Astrocyte (in vitro differentiated cells and primary cell): ENCODE measurements at regions not wholly inside any gene's neighbourhood (a gene's known extent, or its start where the extent isn't known, plus 50 kb on each side); places are given as distances from the start of the nearest gene placed in this dataset.
"Not testable (repeated sequence)": the region's sequence is repeated elsewhere in the genome, so short reads cannot be mapped to it uniquely, and the experiment has no call there.

Experiments
- DNase-seq: peaks from one replicate; pipeline ENCODE4 v3.0.0-alpha.2; 2010; ENCODE audit warnings: low read depth
- FAIRE-seq: peaks from 2 replicates; lab custom pipeline; 2011; peaks lifted over from hg19 to GRCh38; lab: Jason Lieb, UNC
- H2AFZ ChIP-seq: 2 replicates; pipeline ENCODE4 v1.6.0; 2012; ENCODE audit warnings: low read depth, low read length, inconsistent platforms
- H3K27ac ChIP-seq: 2 replicates; pipeline ENCODE4 v1.5.1; 2011; ENCODE audit warnings: low read depth, low read length, inconsistent platforms
- H3K27me3 ChIP-seq: 2 replicates; pipeline ENCODE4 v1.6.0; 2011; ENCODE audit warnings: low read length, inconsistent platforms; ENCODE audit not compliant: insufficient read depth
- H3K36me3 ChIP-seq: 2 replicates; pipeline ENCODE4 v1.5.1; 2011; ENCODE audit warnings: low read length, inconsistent platforms; ENCODE audit not compliant: insufficient read depth
- H3K4me1 ChIP-seq: 2 replicates; pipeline ENCODE4 v1.5.1; 2011; ENCODE audit warnings: low read length, inconsistent platforms; ENCODE audit not compliant: insufficient read depth
- H3K4me2 ChIP-seq: 2 replicates; pipeline ENCODE4 v1.6.0; 2012; ENCODE audit warnings: low read length, inconsistent platforms
- H3K4me3 ChIP-seq: 2 replicates; pipeline ENCODE4 v1.5.1; 2011; ENCODE audit warnings: low read depth, mild to moderate bottlenecking, low read length, inconsistent platforms; ENCODE audit not compliant: insufficient read depth
- H3K79me2 ChIP-seq: 2 replicates; pipeline ENCODE4 v1.6.0; 2012; ENCODE audit warnings: mild to moderate bottlenecking, low read length, inconsistent platforms; ENCODE audit not compliant: insufficient read depth
- H3K9ac ChIP-seq: 2 replicates; pipeline ENCODE4 v1.6.0; 2012; ENCODE audit warnings: mild to moderate bottlenecking, low read length, inconsistent platforms
- H3K9me3 ChIP-seq: 2 replicates; pipeline ENCODE4 v1.5.1; 2012; ENCODE audit warnings: low read depth, mild to moderate bottlenecking, low read length, inconsistent platforms; ENCODE audit not compliant: insufficient read depth
- H4K20me1 ChIP-seq: 2 replicates; pipeline ENCODE4 v1.6.0; 2012; ENCODE audit warnings: low read length, inconsistent platforms; ENCODE audit not compliant: insufficient read depth
- H3K27ac Mint-ChIP-seq: one replicate; pipeline ENCODE4 v1.8.0; 2021; ENCODE audit warnings: mild to moderate bottlenecking, mixed read lengths; ENCODE audit not compliant: unreplicated experiment
- H3K27me3 Mint-ChIP-seq: one replicate; pipeline ENCODE4 v1.8.0; 2021; ENCODE audit warnings: low read depth, mixed read lengths; ENCODE audit not compliant: unreplicated experiment
- H3K36me3 Mint-ChIP-seq: one replicate; pipeline ENCODE4 v1.8.0; 2021; ENCODE audit warnings: low read depth, mixed read lengths; ENCODE audit not compliant: unreplicated experiment
- H3K4me1 Mint-ChIP-seq: one replicate; pipeline ENCODE4 v1.8.0; 2021; ENCODE audit warnings: low read depth, mixed read lengths; ENCODE audit not compliant: unreplicated experiment
- H3K4me3 Mint-ChIP-seq: one replicate; pipeline ENCODE4 v1.8.0; 2021; ENCODE audit warnings: mild to moderate bottlenecking, moderate library complexity, mixed read lengths; ENCODE audit not compliant: unreplicated experiment
- H3K9me3 Mint-ChIP-seq: one replicate; pipeline ENCODE4 v1.8.0; 2021; ENCODE audit warnings: mild to moderate bottlenecking, mixed read lengths; ENCODE audit not compliant: unreplicated experiment
- CTCF ChIP-seq: IDR thresholded peaks from 2 replicates; pipeline ENCODE4 v1.5.1; 2011; ENCODE audit warnings: low read depth, mild to moderate bottlenecking, inconsistent platforms, low read length, moderate library complexity; ENCODE audit not compliant: insufficient read depth
- EZH2 ChIP-seq: IDR thresholded peaks from 2 replicates; pipeline ENCODE4 v1.6.1; 2012; ENCODE audit warnings: mild to moderate bottlenecking, low read length, inconsistent platforms; ENCODE audit not compliant: insufficient read depth

GRCh38 chr18:42365591-42365990, 410.6 kb downstream of the PIK3C3 start:
- no peak overlapping the region for H3K4me2 ChIP-seq
- H3K4me1 ChIP-seq: no peaks in the 10 kb centered on the region
- H3K27me3 ChIP-seq: no peaks in the 10 kb centered on the region
- Mint-ChIP-seq H3K36me3 (no peaks in the 10 kb centered on the region), H3K9me3 (no peaks in the 10 kb centered on the region), H3K4me3 (no peak overlapping the region), H3K27me3 (no peaks in the 10 kb centered on the region), H3K27ac (no peak overlapping the region), H3K4me1 (no peaks in the 10 kb centered on the region)
- peak; percentile 3 for DNase-seq
- no peak overlapping the region for H3K4me3 ChIP-seq
- TF ChIP-seq CTCF: no peak
- no peak for TF ChIP-seq EZH2
- H3K27ac ChIP-seq: no peak overlapping the region
- H3K36me3 ChIP-seq: no peaks in the 10 kb centered on the region
- H2AFZ ChIP-seq: no peak overlapping the region
- no peak overlapping the region for H3K9ac ChIP-seq
- no peaks in the 10 kb centered on the region for H4K20me1 ChIP-seq
- H3K79me2 ChIP-seq: no peaks in the 10 kb centered on the region
- H3K9me3 ChIP-seq: no peaks in the 10 kb centered on the region
- FAIRE-seq: no peak

- TF ChIP-seq EZH2: no peak
- TF ChIP-seq CTCF: no peak
- H3K27me3 Mint-ChIP-seq: no peaks in the 10 kb centered on the region
- H4K20me1 ChIP-seq: no peaks in the 10 kb centered on the region
- no peaks in the 10 kb centered on the region for H3K36me3 Mint-ChIP-seq
- H3K9me3 Mint-ChIP-seq: no peaks in the 10 kb centered on the region
- no peaks in the 10 kb centered on the region for H3K4me1 Mint-ChIP-seq
- no peak overlapping the region for H3K4me3 ChIP-seq
- DNase-seq (no peak), FAIRE-seq (no peak)
- no peaks in the 10 kb centered on the region for H3K27me3 ChIP-seq
- no peak overlapping the region for H3K27ac Mint-ChIP-seq
- H3K9me3 ChIP-seq: no peaks in the 10 kb centered on the region
- no peak overlapping the region for H3K4me3 Mint-ChIP-seq
- H2AFZ ChIP-seq: no peak overlapping the region
- H3K27ac ChIP-seq: no peak overlapping the region
- no peaks in the 10 kb centered on the region for H3K4me1 ChIP-seq
- H3K4me2 ChIP-seq: no peak overlapping the region
- no peak overlapping the region for H3K9ac ChIP-seq
- no peaks in the 10 kb centered on the region for H3K36me3 ChIP-seq
- H3K79me2 ChIP-seq: no peaks in the 10 kb centered on the region
Measured at GRCh38 chr18:42373584-42373983, 418.6 kb downstream of the PIK3C3 start.

GRCh38 chr18:42374961-42375360, 419.9 kb downstream of the PIK3C3 start:
- Mint-ChIP-seq H3K27me3 (no peaks in the 10 kb centered on the region), H3K4me3 (no peak overlapping the region), H3K36me3 (no peaks in the 10 kb centered on the region), H3K4me1 (no peaks in the 10 kb centered on the region), H3K9me3 (no peaks in the 10 kb centered on the region), H3K27ac (no peak overlapping the region)
- TF ChIP-seq EZH2 (no peak), CTCF (no peak)
- no peak overlapping the region for H3K4me2 ChIP-seq
- H3K4me1 ChIP-seq: no peaks in the 10 kb centered on the region
- H3K36me3 ChIP-seq: no peaks in the 10 kb centered on the region
- DNase-seq (no peak), FAIRE-seq (no peak)
- no peaks in the 10 kb centered on the region for H3K9me3 ChIP-seq
- H3K9ac ChIP-seq: no peak overlapping the region
- H3K27me3 ChIP-seq: no peaks in the 10 kb centered on the region
- no peaks in the 10 kb centered on the region for H4K20me1 ChIP-seq
- H3K27ac ChIP-seq: no peak overlapping the region
- H2AFZ ChIP-seq: no peak overlapping the region
- H3K79me2 ChIP-seq: no peaks in the 10 kb centered on the region
- no peak overlapping the region for H3K4me3 ChIP-seq

GRCh38 chr18:42378854-42379253, 423.8 kb downstream of the PIK3C3 start:
- not testable (repeated sequence) for H3K27ac ChIP-seq, H3K27ac Mint-ChIP-seq, H3K4me1 Mint-ChIP-seq, H4K20me1 ChIP-seq, H3K9me3 ChIP-seq, H3K9ac ChIP-seq, H3K27me3 Mint-ChIP-seq, H3K4me3 Mint-ChIP-seq, H3K36me3 Mint-ChIP-seq, H3K9me3 Mint-ChIP-seq, H3K4me3 ChIP-seq, H2AFZ ChIP-seq, H3K36me3 ChIP-seq, H3K4me2 ChIP-seq, H3K79me2 ChIP-seq, H3K4me1 ChIP-seq, FAIRE-seq, DNase-seq, H3K27me3 ChIP-seq
